GM21619 (cell line): ENCODE measurements at regions not wholly inside any gene's neighbourhood (a gene's known extent, or its start where the extent isn't known, plus 50 kb on each side); places are given as distances from the start of the nearest gene placed in this dataset.
"Not testable (repeated sequence)": the region's sequence is repeated elsewhere in the genome, so short reads cannot be mapped to it uniquely, and the experiment has no call there.

Experiments
- ATAC-seq: cut with Tn5 transposase; IDR thresholded peaks from one replicate; pipeline ENCODE4 v1.9.1; 2021; ENCODE audit not compliant: unreplicated experiment

- not testable (repeated sequence) for ATAC-seq
Measured at GRCh38 chr14:101307162-101307561, 254.1 kb upstream of the DIO3 start.

GRCh38 chr14:101311186-101311585 lies 250.1 kb upstream of the DIO3 start:
- not testable (repeated sequence) for ATAC-seq

- ATAC-seq, result no peak
Measured at GRCh38 chr14:101313268-101313667, 248.0 kb upstream of the DIO3 start.

DNA sequence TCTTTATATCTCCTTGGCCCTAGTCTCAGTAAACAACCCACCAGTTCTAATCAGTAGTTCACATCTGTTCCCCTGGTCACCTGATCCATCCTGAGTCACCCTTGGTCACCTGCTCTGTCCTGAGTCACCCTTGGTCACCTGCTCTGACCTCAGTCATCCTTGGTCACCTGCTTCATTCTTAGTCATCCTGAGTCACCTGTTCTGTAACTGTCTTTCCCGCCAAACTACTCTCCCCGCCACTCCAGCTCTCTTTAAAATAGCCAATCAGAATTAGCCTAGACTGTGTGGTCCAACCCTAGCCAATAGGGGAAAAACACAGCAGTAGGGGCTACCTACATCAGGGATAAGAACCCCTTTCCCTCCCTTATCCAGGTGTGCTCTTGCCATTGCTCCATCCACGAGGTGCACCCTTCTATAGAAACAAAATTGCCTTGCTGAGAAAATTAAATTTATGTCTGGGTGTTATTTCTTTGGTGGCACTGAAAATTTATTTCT lies 245.4 kb upstream of the DIO3 start:
- no peak for ATAC-seq

DNA sequence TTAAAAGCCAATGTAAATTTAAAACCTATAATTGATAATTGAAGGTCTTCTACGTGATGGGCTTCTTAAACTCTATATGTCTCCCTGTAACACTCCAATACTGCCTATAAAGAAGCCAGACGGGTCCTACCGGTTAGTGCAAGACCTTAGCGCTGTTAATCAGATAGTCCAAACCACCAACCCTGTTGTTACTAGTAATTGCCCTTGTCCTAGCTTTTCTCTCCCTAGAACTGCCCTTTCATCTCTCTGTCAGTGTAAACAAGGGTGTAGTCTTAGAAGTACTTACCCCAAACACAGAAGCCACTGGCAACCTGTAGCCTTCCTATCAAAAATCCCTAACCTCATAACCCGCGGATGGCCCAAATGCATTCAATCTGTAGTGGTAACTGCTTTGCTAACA lies 243.0 kb upstream of the DIO3 start:
- no peak for ATAC-seq

- no peak for ATAC-seq
Measured at GRCh38 chr14:101320396-101320795, 240.9 kb upstream of the DIO3 start.

DNA sequence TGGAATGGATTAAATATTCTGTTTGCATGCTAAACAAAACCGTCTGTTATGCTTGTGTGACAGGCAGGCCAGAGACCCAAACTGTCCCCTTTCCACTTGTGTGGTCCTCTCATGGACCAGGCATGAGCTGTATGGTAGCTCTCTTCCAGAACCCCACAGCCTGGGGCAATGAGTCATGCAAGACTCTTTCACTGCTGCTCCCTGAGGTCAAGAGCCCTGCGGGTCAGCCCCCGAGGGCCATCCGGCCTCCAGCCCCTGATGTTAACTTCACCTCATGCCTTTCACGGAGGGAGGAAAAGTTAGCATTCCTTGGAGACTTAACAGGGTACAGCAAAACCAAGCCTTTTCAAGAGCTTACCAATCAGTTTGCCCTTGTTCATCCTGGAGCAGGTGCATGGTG lies 239.1 kb upstream of the DIO3 start:
- ATAC-seq, result no peak

- no peak for ATAC-seq
Measured at GRCh38 chr14:101323111-101323510, 238.2 kb upstream of the DIO3 start.

DNA sequence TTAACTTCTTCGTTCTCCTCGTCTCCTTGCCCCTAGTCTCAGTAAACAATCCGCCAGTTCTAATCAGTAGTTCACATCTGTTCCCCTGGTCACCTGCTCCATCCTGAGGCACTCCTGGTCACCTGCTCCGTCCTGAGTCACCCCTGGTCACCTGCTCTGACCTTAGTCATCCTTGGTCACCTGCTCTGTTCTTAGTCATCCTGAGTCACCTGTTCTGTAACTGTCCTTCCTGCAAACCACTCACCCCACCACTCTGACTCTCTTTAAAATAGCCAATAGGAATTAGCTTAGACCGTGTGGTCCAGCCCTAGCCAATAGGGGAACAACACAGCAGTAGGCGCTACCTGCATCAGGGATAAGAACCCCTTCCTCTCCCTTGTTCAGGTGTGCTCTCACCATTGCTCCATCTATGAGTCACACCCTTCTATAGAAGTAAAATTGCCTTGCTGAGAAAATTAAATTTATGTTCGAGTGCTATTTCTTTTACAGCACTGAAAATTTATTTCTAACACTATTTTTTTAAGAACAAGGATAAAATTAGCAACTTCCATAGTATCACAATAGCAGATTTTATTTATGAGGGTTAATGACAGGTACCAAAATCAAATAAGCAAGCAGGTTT lies 237.6 kb upstream of the DIO3 start:
- ATAC-seq, result not testable (repeated sequence)

GRCh38 chr14:101325319-101325718 lies 236.0 kb upstream of the DIO3 start:
- ATAC-seq, result no peak

GRCh38 chr14:101328412-101329028 lies 232.8 kb upstream of the DIO3 start:
- no peak for ATAC-seq

GRCh38 chr14:101330416-101331140 lies 230.7 kb upstream of the DIO3 start:
- ATAC-seq, result no peak

DNA sequence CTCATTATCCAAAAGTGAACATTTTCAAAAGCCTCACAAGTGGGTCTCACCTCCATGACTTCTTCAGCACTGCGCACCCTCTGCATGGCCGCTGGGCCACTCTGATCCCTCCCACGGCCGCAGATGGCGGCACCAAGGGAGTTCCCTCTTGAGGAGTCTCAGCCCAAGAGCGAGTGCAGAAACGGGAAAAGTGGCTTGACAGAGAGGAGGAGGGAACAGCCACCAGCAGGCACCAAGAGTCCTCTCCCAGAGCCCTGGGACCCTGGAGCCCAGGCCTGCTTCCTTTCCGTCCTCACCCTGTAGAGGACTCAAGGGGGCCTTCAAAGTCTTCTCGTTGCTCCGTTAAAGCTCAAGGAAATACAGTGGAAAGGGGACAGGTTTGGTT lies 230.2 kb upstream of the DIO3 start:
- ATAC-seq, result no peak

GRCh38 chr14:101331661-101332169 lies 229.6 kb upstream of the DIO3 start:
- ATAC-seq, result no peak

DNA sequence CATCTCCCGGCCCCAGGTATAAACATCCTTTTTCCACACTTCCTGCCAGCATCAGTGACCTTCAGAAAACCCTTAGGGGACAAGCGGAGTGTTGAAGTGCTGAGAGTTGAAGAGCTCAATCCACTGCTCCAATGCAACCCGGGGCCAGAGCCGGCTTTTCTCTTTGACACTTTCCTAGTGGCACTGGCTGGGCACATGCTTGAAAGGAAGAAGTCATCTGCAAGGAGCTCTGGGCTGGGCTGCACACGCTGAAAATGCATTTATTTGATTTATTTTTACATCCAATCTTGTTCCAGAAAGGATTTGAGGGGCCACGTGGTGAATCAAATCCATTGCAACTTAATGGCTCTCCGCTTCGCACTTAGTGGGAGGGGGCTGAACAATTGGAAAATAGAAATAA lies 229.0 kb upstream of the DIO3 start:
- ATAC-seq, result no peak

DNA sequence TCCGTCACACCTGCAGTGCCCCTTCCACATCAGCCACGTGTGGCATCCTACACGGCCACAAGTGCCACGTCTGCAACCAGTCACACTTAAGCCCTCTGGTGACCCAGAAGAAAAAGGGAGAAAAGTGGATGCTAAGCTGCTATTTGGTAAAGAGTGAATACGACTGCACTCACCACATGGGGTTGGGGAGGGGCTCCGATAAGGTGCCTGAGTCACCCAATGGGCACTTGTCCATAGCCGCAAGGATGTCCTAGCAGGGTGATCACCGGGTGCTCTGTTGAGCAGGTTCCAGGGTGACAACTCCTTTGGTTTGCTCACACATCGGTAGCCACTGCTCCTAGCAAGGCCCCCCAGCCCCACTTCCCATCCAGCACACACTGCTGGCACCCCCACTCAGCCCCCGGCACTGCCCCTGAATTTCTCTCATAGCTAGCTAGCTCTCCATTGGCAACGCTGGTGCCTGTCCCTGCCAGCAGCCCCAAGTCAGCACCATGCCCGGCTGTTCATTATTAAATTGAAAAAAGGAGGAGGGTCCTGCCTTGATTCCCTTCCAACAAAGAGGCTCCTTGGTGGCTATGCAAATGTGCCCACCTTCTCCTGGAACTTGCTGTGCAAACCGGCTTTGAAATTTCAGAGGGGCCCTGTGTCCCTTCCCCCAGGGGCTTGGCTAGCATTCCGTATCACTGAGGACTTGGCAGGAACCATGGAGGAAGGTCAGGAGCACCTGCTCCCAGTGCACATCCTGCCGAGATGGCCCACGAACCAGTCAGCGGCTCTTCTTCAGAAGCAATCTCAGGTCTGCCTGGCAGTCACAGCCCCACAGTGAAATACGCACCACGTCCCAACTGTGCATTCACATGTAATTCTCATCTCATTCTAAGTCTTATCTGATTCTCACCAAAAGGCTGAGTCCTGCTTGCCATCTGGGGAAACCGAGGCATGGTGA lies 227.7 kb upstream of the DIO3 start:
- no peak for ATAC-seq

DNA sequence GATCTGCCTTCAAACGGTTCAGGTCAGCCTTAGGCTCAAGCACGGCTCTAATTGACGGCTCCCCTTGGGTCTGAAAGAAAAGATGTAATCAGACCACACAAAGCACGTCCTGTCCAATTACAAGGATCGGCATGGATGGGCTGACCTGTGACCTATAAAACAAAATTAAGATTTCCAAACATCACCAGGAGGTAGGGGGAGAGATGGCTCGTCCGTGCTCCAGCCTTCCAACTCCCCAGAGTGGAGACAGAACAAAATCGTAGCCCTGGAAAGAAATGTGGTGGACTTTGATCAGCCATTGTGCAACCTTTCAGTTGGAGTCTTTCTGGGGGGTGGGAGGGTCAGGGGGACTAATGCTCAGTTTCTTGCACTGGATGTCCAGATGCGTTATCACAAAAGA lies 226.6 kb upstream of the DIO3 start:
- ATAC-seq, result no peak

DNA sequence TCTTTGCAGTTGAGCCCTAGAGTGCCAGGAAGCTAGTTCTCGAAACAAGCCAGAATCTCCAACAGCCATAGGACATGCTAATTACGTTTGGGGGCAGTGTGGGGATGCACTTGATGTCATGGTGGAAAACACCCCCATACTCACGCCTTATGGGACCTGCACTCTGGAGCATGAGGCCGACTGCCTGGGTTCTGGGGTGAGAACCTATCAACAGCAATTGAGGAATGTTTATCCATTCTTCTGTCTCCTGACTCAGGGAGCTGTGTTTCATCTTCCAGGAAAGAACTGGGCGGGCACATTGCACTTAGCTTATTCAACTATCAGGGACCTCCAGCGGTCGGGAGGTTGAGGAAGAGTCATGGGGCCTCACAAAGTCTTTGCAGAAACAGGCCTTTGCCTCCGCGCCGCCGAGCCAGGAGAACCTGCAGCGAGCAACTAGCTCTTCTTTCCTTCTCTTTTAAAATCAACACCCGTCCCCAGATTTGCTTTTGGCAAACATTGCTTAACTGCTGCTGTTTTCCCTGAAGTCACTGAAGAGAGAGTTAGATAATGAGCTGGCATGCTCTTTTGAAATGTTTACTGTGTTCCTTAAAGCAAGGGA lies 226.1 kb upstream of the DIO3 start:
- no peak for ATAC-seq

DNA sequence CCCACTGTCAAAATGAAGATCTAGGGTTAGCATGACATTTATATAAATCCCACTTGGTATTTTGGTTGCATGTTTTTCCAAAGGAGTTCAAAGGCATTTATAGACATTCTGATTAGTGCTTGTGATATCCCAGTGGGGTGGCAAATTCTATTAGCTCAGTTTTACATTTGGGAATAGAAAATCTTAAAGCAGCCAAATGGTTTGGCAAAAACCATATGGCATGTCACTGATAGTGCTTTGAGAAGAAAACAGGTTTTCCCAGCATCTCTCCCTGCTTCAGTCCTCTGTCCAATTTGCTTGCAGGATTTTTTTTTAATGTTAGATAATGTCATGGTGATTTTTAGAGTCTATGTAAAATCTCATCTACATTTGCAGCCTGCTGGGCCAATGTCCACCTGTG lies 225.1 kb upstream of the DIO3 start:
- ATAC-seq, result no peak

- no peak for ATAC-seq
Measured at GRCh38 chr14:101337053-101337452, 224.2 kb upstream of the DIO3 start.

DNA sequence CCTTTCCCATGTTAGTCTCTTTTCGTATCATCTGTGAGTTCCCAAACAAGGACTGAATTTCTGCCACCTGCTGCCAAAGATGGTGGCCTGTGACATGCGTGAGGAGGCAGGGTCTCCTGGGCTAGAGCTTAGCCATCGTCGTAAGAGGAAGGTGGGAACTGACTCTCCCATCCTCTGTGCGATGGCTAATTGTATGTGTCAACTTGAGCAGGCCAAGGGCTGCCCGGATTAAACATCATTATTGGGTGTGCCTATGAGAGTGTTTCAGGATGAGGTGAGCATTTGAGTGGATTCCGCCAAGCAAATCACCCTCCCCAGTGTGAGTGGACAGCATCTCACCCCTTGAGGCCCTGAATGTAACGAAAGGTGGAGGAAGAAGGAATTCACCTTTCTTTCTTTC lies 220.7 kb upstream of the DIO3 start:
- no peak for ATAC-seq
